ENCODE measurements at regions not wholly inside any gene's neighbourhood (a gene's known extent, or its start where the extent isn't known, plus 50 kb on each side); places are given as distances from the start of the nearest gene placed in this dataset.

- ChIA-PET POLR2A (no interaction called here), CTCF (no interaction called here)
- Mint-ChIP-seq H3K27me3 (ENCODE audit: low read depth) (no peaks in the 10 kb centered on the region; the same call in 1 of the 2 replicates), H3K4me3 (no peak overlapping the region), H3K27ac (no peak overlapping the region), H3K4me1 (no peaks in the 10 kb centered on the region), H3K36me3 (no peaks in the 10 kb centered on the region), H3K9me3 (no peaks in the 10 kb centered on the region)
- ATAC-seq, result no peak
- TF ChIP-seq ZNF532 (CRISPR knock-in tag; IDR thresholded peaks at IDR 0.05; ENCODE audit: borderline replicate concordance) (no peak), ZNF416 (CRISPR knock-in tag; IDR thresholded peaks at IDR 0.05) (no peak), NFYB (CRISPR knock-in tag; conservative IDR thresholded peaks at IDR 0.05; ENCODE audit: low read depth) (no peak), CBFB (CRISPR knock-in tag; IDR thresholded peaks at IDR 0.05; ENCODE audit: low read depth) (no peak), IRF2 (CRISPR knock-in tag; IDR thresholded peaks at IDR 0.05; ENCODE audit: borderline replicate concordance, low read depth) (no peak), ZMAT4 (CRISPR knock-in tag; IDR thresholded peaks at IDR 0.05) (no peak), NFATC4 (CRISPR knock-in tag; IDR thresholded peaks at IDR 0.05) (no peak), E2F5 (CRISPR knock-in tag; IDR thresholded peaks at IDR 0.05) (no peak), ATF2 (CRISPR knock-in tag; IDR thresholded peaks at IDR 0.05; ENCODE audit: borderline replicate concordance, low read depth) (no peak), E2F4 (CRISPR knock-in tag; IDR thresholded peaks at IDR 0.05; ENCODE audit: borderline replicate concordance, low read depth) (no peak), HMGA2 (CRISPR knock-in tag; IDR thresholded peaks at IDR 0.05) (no peak), AR (CRISPR knock-in tag; IDR thresholded peaks at IDR 0.05) (no peak), AFF4 (CRISPR knock-in tag; IDR thresholded peaks at IDR 0.05; ENCODE audit: borderline replicate concordance) (no peak), NR3C1 (CRISPR knock-in tag; conservative IDR thresholded peaks at IDR 0.05; ENCODE audit: low read depth) (no peak), NR2C2 (CRISPR knock-in tag; IDR thresholded peaks at IDR 0.05) (no peak), ZNF232 (CRISPR knock-in tag; IDR thresholded peaks at IDR 0.05) (no peak), ETV6 (CRISPR knock-in tag; IDR thresholded peaks at IDR 0.05) (no peak), ZNF671 (CRISPR knock-in tag; IDR thresholded peaks at IDR 0.05) (no peak), CDX4 (CRISPR knock-in tag; IDR thresholded peaks at IDR 0.05; ENCODE audit: borderline replicate concordance) (no peak), SMAD3 (CRISPR knock-in tag; IDR thresholded peaks at IDR 0.05; ENCODE audit: borderline replicate concordance) (no peak)
- no peak for DNase-seq (ENCODE audit: low spot score)
Observed at GRCh38 chr14:71240866-71241520, 333.7 kb downstream of the PCNX1 start.

Data from WTC11 (cell line).